Liver (tissue), 8 donors: ENCODE measurements at regions not wholly inside any gene's neighbourhood (a gene's known extent, or its start where the extent isn't known, plus 50 kb on each side); places are given as distances from the start of the nearest gene placed in this dataset.

Experiments used
- DNase-seq: peaks from one replicate; pipeline ENCODE4 v3.0.0-alpha.2; 2017; ENCODE audit warnings: low spot score
- H3K27ac ChIP-seq, 2 donors: one replicate each; pipeline ENCODE4 v1.7.0; 2013; ENCODE audit warnings: inconsistent platforms in 2 of 2, low read length in 2 of 2, control low read depth in 1 of 2, low read depth in 1 of 2, mild to moderate bottlenecking in 1 of 2
- H3K27me3 ChIP-seq, 4 donors: one replicate each; pipeline versions ENCODE4 v1.6.1 to v1.7.0; 2013; ENCODE audit warnings: low read length in 3 of 4, inconsistent platforms in 1 of 4, mild to moderate bottlenecking in 1 of 4, moderate library complexity in 1 of 4; ENCODE audit not compliant: control insufficient read depth in 4 of 4, insufficient read depth in 4 of 4
- H3K36me3 ChIP-seq, 4 donors: one replicate each; pipeline versions ENCODE4 v1.6.1 to v1.7.0; 2013; ENCODE audit warnings: low read length in 3 of 4, mild to moderate bottlenecking in 3 of 4, low read depth in 1 of 4, moderate library complexity in 1 of 4; ENCODE audit not compliant: control insufficient read depth in 4 of 4, insufficient read depth in 3 of 4
- H3K4me1 ChIP-seq, 4 donors: one replicate each; pipeline versions ENCODE4 v1.6.1 to v1.7.0; 2013; ENCODE audit warnings: low read length in 3 of 4, mild to moderate bottlenecking in 3 of 4, moderate library complexity in 1 of 4; ENCODE audit not compliant: control insufficient read depth in 4 of 4, insufficient read depth in 4 of 4
- H3K4me3 ChIP-seq, 3 donors: one replicate each; pipeline versions ENCODE4 v1.6.1 to v1.7.0; 2013; ENCODE audit warnings: low read length in 3 of 3, control low read depth in 1 of 3, low read depth in 1 of 3, mild to moderate bottlenecking in 1 of 3
- H3K9ac ChIP-seq, 2 donors: one replicate each; pipeline ENCODE4 v1.7.0; 2013; ENCODE audit warnings: low read length in 2 of 2, mild to moderate bottlenecking in 2 of 2, moderate library complexity in 2 of 2, control low read depth in 1 of 2, low read depth in 1 of 2
- H3K9me3 ChIP-seq, 4 donors: one replicate each; pipeline versions ENCODE4 v1.6.1 to v1.7.0; 2013; ENCODE audit warnings: low read length in 3 of 4; ENCODE audit not compliant: control insufficient read depth in 4 of 4
- EGR1 ChIP-seq, 2 donors: IDR thresholded peaks; 2 replicates each; pipeline ENCODE4 v1.6.1; 2016 to 2018; ENCODE audit warnings: antibody characterized with exemption in 2 of 2, low read depth in 2 of 2
- FOXA1 ChIP-seq: IDR thresholded peaks from 2 replicates; pipeline ENCODE4 v1.6.1; 2016; ENCODE audit warnings: antibody characterized with exemption
- FOXA2 ChIP-seq: IDR thresholded peaks from 2 replicates; pipeline ENCODE4 v1.6.1; 2016; ENCODE audit warnings: antibody characterized with exemption
- GABPA ChIP-seq, 2 donors: IDR thresholded peaks in 1 of 2; conservative IDR thresholded peaks in 1 of 2; 2 replicates each; pipeline ENCODE4 v1.6.1; 2016; ENCODE audit warnings: antibody characterized with exemption in 2 of 2, mild to moderate bottlenecking in 1 of 2, moderate library complexity in 1 of 2
- HNF4A ChIP-seq, 2 donors: conservative IDR thresholded peaks; 2 replicates each; pipeline ENCODE4 v1.6.1; 2016; ENCODE audit warnings: antibody characterized with exemption in 2 of 2, mild to moderate bottlenecking in 2 of 2
- HNF4G ChIP-seq: IDR thresholded peaks from 2 replicates; pipeline ENCODE4 v1.6.1; 2016; ENCODE audit warnings: antibody characterized with exemption
- JUND ChIP-seq, 2 donors: IDR thresholded peaks; 2 replicates each; pipeline ENCODE4 v1.6.1; 2016; ENCODE audit warnings: antibody characterized with exemption in 2 of 2
- NR2F2 ChIP-seq: IDR thresholded peaks from 2 replicates; pipeline ENCODE4 v1.6.1; 2016; ENCODE audit warnings: antibody characterized with exemption
- RAD21 ChIP-seq, 2 donors: IDR thresholded peaks; 2 replicates each; pipeline ENCODE4 v1.6.1; 2016; ENCODE audit warnings: antibody characterized with exemption in 2 of 2, mild to moderate bottlenecking in 2 of 2
- RXRA ChIP-seq, 2 donors: IDR thresholded peaks; 2 replicates each; pipeline ENCODE4 v1.6.1; 2017 to 2018; ENCODE audit warnings: antibody characterized with exemption in 2 of 2, mild to moderate bottlenecking in 1 of 2
- SP1 ChIP-seq: IDR thresholded peaks from 2 replicates; pipeline ENCODE4 v1.6.1; 2018; ENCODE audit warnings: antibody characterized with exemption, mild to moderate bottlenecking
- TAF1 ChIP-seq: conservative IDR thresholded peaks from 2 replicates; pipeline ENCODE4 v1.6.1; 2016; ENCODE audit warnings: antibody characterized with exemption, mild to moderate bottlenecking
- YY1 ChIP-seq: IDR thresholded peaks from 2 replicates; pipeline ENCODE4 v1.6.1; 2016; ENCODE audit warnings: antibody characterized with exemption, mild to moderate bottlenecking
- WGBS: extraction: QIAGEN DNeasy Blood & Tissue Kit; methylation state at CpG from one replicate; pipeline ENCODE4 v1.1.7; 2013; 5-methylcytosine and 5-hydroxymethylcytosine counted together
- TF ChIP-seq, protein P1 (sequence below): IDR thresholded peaks from 2 replicates; pipeline ENCODE4 v1.6.1; 2016; ENCODE audit warnings: antibody characterized with exemption, mild to moderate bottlenecking
- TF ChIP-seq, protein P2 (sequence below): IDR thresholded peaks from 2 replicates; pipeline ENCODE4 v1.6.1; 2016; ENCODE audit warnings: antibody characterized with exemption
- TF ChIP-seq, protein P3 (sequence below): IDR thresholded peaks from 2 replicates; pipeline ENCODE4 v1.6.1; 2016; ENCODE audit warnings: antibody characterized with exemption
- TF ChIP-seq, protein P4 (sequence below): IDR thresholded peaks from 2 replicates; pipeline ENCODE4 v1.6.1; 2016; ENCODE audit warnings: antibody characterized with exemption
- TF ChIP-seq, protein P5 (sequence below): fragments of 150-350 bp; IDR thresholded peaks from 2 replicates; pipeline ENCODE4 v1.5.1; 2017; ENCODE audit warnings: improper control_type of control experiment, low read depth, low read length; ENCODE audit not compliant: missing input control
- donor health status: healthy.
- donor health status: healthy.
- donor health status: healthy.
- donor health status: healthy.
- donor health status: healthy.

DNA sequence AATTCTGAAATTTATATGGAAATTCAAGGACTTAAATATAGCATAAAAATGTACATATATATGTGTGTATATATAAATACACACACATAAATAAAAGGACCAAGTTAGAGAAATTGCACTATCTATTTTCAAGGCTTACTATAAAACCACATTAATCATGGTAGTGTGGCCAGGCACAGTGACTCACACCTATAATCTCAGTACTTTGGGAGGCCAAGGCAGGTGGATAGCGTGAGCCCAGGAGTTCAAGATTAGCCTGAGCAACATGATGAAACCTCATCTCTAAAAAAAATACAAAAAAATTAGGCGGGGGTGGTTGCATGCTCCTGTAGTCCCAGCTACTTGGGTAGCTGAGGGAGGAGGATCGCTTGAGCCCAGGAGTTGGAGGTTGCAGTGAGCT, 171.4 kb upstream of the GORAB start (continued):
- TF ChIP-seq FOXA1 (no peak), RAD21 (IDR thresholded peaks at IDR 0.05) (no peak), YY1 (no peak), RXRA (IDR thresholded peaks at IDR 0.05) (no peak), NR2F2 (no peak), HNF4A (conservative IDR thresholded peaks at IDR 0.05) (no peak), SP1 (no peak), JUND (IDR thresholded peaks at IDR 0.05) (no peak)

DNA sequence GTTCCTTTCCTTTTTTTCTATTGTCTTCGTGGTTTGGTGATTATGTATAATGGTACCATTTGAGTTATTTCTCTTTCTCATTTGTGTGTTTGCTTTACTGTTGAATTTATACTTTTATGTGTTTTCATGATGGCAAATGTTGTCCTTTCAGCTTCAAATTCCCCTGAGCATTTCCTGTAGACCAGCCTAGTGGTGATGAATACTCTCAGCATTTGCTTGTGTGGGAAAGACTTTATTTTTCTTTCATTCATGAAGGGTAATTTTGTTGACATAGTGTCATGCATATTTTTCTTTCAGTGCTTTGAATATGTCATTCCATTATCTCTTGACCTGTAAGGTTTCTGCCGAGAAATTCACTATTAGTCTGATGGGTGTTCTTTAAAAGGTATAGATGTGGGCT, 166.6 kb upstream of the GORAB start:
- TF ChIP-seq, protein P1, sequence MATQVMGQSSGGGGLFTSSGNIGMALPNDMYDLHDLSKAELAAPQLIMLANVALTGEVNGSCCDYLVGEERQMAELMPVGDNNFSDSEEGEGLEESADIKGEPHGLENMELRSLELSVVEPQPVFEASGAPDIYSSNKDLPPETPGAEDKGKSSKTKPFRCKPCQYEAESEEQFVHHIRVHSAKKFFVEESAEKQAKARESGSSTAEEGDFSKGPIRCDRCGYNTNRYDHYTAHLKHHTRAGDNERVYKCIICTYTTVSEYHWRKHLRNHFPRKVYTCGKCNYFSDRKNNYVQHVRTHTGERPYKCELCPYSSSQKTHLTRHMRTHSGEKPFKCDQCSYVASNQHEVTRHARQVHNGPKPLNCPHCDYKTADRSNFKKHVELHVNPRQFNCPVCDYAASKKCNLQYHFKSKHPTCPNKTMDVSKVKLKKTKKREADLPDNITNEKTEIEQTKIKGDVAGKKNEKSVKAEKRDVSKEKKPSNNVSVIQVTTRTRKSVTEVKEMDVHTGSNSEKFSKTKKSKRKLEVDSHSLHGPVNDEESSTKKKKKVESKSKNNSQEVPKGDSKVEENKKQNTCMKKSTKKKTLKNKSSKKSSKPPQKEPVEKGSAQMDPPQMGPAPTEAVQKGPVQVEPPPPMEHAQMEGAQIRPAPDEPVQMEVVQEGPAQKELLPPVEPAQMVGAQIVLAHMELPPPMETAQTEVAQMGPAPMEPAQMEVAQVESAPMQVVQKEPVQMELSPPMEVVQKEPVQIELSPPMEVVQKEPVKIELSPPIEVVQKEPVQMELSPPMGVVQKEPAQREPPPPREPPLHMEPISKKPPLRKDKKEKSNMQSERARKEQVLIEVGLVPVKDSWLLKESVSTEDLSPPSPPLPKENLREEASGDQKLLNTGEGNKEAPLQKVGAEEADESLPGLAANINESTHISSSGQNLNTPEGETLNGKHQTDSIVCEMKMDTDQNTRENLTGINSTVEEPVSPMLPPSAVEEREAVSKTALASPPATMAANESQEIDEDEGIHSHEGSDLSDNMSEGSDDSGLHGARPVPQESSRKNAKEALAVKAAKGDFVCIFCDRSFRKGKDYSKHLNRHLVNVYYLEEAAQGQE = no peak
- TF ChIP-seq, protein P2, sequence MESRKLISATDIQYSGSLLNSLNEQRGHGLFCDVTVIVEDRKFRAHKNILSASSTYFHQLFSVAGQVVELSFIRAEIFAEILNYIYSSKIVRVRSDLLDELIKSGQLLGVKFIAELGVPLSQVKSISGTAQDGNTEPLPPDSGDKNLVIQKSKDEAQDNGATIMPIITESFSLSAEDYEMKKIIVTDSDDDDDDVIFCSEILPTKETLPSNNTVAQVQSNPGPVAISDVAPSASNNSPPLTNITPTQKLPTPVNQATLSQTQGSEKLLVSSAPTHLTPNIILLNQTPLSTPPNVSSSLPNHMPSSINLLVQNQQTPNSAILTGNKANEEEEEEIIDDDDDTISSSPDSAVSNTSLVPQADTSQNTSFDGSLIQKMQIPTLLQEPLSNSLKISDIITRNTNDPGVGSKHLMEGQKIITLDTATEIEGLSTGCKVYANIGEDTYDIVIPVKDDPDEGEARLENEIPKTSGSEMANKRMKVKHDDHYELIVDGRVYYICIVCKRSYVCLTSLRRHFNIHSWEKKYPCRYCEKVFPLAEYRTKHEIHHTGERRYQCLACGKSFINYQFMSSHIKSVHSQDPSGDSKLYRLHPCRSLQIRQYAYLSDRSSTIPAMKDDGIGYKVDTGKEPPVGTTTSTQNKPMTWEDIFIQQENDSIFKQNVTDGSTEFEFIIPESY = no peak
- no peak for TF ChIP-seq FOXA2
- no peak for TF ChIP-seq YY1
- TF ChIP-seq GABPA (IDR thresholded peaks at IDR 0.05 in 1 of 2, conservative IDR thresholded peaks at IDR 0.05 in 1 of 2) = no peak
- no peak for TF ChIP-seq HNF4G
- TF ChIP-seq TAF1 = no peak
- TF ChIP-seq, protein P3, sequence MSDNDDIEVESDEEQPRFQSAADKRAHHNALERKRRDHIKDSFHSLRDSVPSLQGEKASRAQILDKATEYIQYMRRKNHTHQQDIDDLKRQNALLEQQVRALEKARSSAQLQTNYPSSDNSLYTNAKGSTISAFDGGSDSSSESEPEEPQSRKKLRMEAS = no peak
- TF ChIP-seq FOXA1 = no peak
- TF ChIP-seq RXRA (IDR thresholded peaks at IDR 0.05) = no peak
- TF ChIP-seq, protein P4, sequence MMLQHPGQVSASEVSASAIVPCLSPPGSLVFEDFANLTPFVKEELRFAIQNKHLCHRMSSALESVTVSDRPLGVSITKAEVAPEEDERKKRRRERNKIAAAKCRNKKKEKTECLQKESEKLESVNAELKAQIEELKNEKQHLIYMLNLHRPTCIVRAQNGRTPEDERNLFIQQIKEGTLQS = no peak
- TF ChIP-seq HNF4A (conservative IDR thresholded peaks at IDR 0.05) = no peak
- TF ChIP-seq EGR1 (IDR thresholded peaks at IDR 0.05; ENCODE audit: low read depth in 2 of 2) = no peak
- Histone ChIP-seq H3K9me3 (peaks cover 0 to 10% (median under 1%) of the 10 kb centered on the region in 4 donors), H3K36me3 (no peaks in the 10 kb centered on the region), H3K4me1 (no peaks in the 10 kb centered on the region), H3K9ac (no peak overlapping the region), H3K27me3 (no peaks in the 10 kb centered on the region), H3K27ac (no peak overlapping the region), H3K4me3 (no peak overlapping the region)
- WGBS = 77% methylated on average over 2 of the region's 2 CpGs
- DNase-seq = no peak

DNA sequence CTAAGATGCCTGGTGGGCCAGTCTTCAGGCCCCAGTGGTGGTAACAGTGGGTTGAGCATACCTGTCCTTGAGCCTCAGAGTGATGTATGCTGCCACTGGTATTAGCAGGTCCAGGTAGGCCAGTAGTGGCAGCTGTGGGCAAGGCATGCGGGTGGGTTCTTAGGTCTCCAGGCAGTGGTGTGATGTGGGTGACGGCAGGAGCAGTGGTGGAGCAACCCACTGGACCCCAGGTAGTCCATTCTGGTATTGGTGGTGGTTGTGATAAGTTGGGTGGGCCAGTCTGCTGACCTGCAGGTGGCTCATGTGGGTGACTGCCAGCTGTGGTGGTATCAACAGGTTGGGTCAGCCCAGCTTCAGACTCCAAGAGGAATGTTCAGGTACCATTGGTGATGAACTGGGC, 165.0 kb upstream of the GORAB start:
- WGBS = 80% methylated on average over 2 of the region's 2 CpGs
- no peak for DNase-seq
- no peak overlapping the region for H3K4me3 ChIP-seq
- TF ChIP-seq EGR1 (IDR thresholded peaks at IDR 0.05; ENCODE audit: low read depth in 2 of 2) = no peak
- TF ChIP-seq GABPA (IDR thresholded peaks at IDR 0.05 in 1 of 2, conservative IDR thresholded peaks at IDR 0.05 in 1 of 2) = no peak
- TF ChIP-seq HNF4G = no peak
- TF ChIP-seq, protein P3 = no peak
- TF ChIP-seq, protein P1 = no peak
- TF ChIP-seq, protein P5, sequence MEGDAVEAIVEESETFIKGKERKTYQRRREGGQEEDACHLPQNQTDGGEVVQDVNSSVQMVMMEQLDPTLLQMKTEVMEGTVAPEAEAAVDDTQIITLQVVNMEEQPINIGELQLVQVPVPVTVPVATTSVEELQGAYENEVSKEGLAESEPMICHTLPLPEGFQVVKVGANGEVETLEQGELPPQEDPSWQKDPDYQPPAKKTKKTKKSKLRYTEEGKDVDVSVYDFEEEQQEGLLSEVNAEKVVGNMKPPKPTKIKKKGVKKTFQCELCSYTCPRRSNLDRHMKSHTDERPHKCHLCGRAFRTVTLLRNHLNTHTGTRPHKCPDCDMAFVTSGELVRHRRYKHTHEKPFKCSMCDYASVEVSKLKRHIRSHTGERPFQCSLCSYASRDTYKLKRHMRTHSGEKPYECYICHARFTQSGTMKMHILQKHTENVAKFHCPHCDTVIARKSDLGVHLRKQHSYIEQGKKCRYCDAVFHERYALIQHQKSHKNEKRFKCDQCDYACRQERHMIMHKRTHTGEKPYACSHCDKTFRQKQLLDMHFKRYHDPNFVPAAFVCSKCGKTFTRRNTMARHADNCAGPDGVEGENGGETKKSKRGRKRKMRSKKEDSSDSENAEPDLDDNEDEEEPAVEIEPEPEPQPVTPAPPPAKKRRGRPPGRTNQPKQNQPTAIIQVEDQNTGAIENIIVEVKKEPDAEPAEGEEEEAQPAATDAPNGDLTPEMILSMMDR = no peak
- TF ChIP-seq, protein P4 = no peak
- TF ChIP-seq TAF1 = no peak
- no peak for TF ChIP-seq RXRA (IDR thresholded peaks at IDR 0.05)

More for the DNA sequence above, 165.0 kb upstream of the GORAB start:
- Histone ChIP-seq H3K9me3 (peaks cover 0 to 10% (median under 1%) of the 10 kb centered on the region in 4 donors), H3K4me1 (no peaks in the 10 kb centered on the region), H3K36me3 (no peaks in the 10 kb centered on the region), H3K27ac (no peak overlapping the region), H3K9ac (no peak overlapping the region), H3K27me3 (no peaks in the 10 kb centered on the region)
